H1 (cell line): ENCODE measurements at regions not wholly inside any gene's neighbourhood (a gene's known extent, or its start where the extent isn't known, plus 50 kb on each side); places are given as distances from the start of the nearest gene placed in this dataset.

Experiments
- EP300 ChIP-seq, 2 experiments: IDR thresholded peaks; 1 replicate in 1 of 2; 2 replicates in 1 of 2; pipeline ENCODE4 v1.6.1; 2011 to 2012; ENCODE audit warnings: low read depth in 2 of 2, low read length in 2 of 2, mild to moderate bottlenecking in 2 of 2, borderline replicate concordance in 1 of 2, inconsistent platforms in 1 of 2, moderate library complexity in 1 of 2
- POLR2A ChIP-seq, 2 experiments: IDR thresholded peaks; 1 replicate in 1 of 2; 2 replicates in 1 of 2; pipeline ENCODE4 v1.6.1; 2011; ENCODE audit warnings: low read depth in 2 of 2, low read length in 2 of 2, mild to moderate bottlenecking in 2 of 2; ENCODE audit errors: control extremely low read depth in 1 of 2
- TF ChIP-seq, protein P1 (sequence below): IDR thresholded peaks from 2 replicates; pipeline ENCODE4 v1.6.1; 2011; ENCODE audit warnings: low read depth, mild to moderate bottlenecking, low read length; ENCODE audit not compliant: insufficient read depth

DNA sequence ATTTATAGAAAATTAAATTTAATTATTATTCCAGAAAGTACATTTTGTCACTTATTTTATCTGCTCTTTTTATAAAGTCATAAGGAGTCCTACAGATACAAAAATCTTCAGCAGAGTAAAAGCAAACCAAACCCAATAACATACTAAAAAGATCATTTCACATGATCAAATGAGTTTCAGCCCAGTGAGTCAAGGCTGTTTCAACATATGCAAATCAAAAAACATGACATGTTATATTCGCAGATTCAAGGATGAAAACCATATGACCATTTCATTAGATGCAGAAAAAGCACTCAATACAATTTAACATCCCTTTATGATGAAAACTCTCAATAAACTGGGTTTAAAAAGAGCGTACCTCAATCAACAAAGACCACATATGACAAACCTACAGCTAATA, 214.3 kb downstream of the FAT4 start:
- TF ChIP-seq, protein P1, sequence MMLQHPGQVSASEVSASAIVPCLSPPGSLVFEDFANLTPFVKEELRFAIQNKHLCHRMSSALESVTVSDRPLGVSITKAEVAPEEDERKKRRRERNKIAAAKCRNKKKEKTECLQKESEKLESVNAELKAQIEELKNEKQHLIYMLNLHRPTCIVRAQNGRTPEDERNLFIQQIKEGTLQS: no peak
- TF ChIP-seq POLR2A (IDR thresholded peaks at IDR 0.05; ENCODE audit: control extremely low read depth in 1 of 2, low read depth in 2 of 2, low read length in 2 of 2) (no peak), EP300 (IDR thresholded peaks at IDR 0.05; ENCODE audit: borderline replicate concordance in 1 of 2, low read depth in 2 of 2, low read length in 2 of 2) (no peak)
